HG02678 (cell line): ENCODE measurements at regions not wholly inside any gene's neighbourhood (a gene's known extent, or its start where the extent isn't known, plus 50 kb on each side); places are given as distances from the start of the nearest gene placed in this dataset.
"Not testable (repeated sequence)": the region's sequence is repeated elsewhere in the genome, so short reads cannot be mapped to it uniquely, and the experiment has no call there.

Source experiments
- ATAC-seq: cut with Tn5 transposase; IDR thresholded peaks from one replicate; pipeline ENCODE4 v1.9.1; 2021; ENCODE audit warnings: mild to moderate bottlenecking, moderate library complexity; ENCODE audit not compliant: unreplicated experiment

- not testable (repeated sequence) for ATAC-seq
Observed at GRCh38 chrX:150231368-150231767, 131.7 kb upstream of the MAMLD1 start.

GRCh38 chrX:150232222-150232621 lies 130.9 kb upstream of the MAMLD1 start:
- not testable (repeated sequence) for ATAC-seq

DNA sequence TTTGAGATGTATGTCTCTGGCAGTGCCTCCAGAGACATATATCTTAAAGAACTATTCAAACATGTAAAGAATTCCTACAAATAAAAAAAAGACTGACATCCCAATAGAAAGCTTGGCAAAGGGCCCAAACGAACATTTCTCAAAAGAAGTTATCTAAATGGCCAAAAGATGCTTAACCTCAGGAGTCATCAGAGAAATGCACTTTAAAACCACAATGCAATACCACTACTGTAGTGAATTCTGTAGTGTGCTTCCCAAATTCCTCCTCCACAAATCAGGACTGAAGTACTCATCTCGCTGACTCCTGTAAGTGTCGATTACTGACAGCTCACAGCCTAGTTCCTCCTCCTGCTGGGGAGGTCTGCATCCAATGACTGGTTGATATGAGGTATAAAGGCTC lies 129.0 kb upstream of the MAMLD1 start:
- no peak for ATAC-seq

GRCh38 chrX:150236327-150236726 lies 126.8 kb upstream of the MAMLD1 start:
- no peak for ATAC-seq

- ATAC-seq = no peak
Observed at GRCh38 chrX:150238632-150239382, 124.3 kb upstream of the MAMLD1 start.

GRCh38 chrX:150239946-150240642 lies 123.0 kb upstream of the MAMLD1 start:
- ATAC-seq = no peak

- ATAC-seq = no peak
Observed at GRCh38 chrX:150240643-150240970, 122.5 kb upstream of the MAMLD1 start.

DNA sequence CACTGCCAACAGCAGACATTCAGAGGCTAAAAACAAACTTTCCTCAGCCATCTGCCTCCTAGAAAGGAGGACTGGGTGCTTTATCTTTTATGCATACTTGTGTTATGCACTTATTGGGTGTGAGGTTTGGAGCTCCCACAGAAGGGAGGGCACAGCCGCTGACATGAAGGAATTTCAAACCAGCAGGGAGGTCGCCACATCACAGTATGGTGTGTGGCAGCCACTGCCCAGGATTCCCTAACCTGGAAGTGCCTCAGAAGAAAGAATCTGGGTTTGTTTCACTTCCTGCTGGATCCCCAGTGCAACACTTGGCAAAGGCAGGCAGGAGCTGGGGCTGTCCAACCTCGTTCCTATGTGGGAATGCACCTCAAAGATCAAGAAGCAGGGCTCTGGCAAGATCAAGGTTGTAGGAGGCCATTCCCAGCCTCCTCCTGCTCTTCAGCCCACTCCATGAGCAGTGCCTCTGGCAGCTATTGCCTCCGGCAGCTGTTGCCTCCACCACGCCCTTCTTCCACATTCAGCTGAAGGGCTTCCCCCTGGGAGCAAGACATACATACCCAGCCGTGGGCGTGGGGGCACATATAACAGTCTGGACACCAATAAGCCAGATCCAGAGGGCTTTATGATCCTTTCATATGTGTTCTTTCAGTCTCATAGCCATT lies 109.0 kb upstream of the MAMLD1 start:
- ATAC-seq = no peak

DNA sequence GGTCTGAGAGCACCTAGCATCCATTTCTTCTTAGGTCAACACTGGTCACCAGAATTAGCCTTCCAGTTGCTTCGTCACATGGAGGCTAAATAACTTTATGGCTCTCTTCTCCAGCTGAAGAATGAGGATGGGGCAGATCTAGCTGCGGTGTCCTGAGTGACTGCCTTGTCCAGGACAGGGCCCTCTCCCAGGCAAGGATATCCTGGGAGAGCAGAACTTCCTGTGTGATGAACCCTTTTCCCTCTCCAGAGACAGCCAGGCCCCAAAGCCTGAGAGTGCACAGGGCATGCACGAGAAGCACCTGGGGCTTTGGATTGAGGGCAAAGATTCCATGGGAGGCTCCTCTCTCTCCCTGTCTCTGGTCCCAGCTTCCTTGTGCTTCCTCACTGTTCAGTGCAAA lies 108.2 kb upstream of the MAMLD1 start:
- ATAC-seq = no peak

DNA sequence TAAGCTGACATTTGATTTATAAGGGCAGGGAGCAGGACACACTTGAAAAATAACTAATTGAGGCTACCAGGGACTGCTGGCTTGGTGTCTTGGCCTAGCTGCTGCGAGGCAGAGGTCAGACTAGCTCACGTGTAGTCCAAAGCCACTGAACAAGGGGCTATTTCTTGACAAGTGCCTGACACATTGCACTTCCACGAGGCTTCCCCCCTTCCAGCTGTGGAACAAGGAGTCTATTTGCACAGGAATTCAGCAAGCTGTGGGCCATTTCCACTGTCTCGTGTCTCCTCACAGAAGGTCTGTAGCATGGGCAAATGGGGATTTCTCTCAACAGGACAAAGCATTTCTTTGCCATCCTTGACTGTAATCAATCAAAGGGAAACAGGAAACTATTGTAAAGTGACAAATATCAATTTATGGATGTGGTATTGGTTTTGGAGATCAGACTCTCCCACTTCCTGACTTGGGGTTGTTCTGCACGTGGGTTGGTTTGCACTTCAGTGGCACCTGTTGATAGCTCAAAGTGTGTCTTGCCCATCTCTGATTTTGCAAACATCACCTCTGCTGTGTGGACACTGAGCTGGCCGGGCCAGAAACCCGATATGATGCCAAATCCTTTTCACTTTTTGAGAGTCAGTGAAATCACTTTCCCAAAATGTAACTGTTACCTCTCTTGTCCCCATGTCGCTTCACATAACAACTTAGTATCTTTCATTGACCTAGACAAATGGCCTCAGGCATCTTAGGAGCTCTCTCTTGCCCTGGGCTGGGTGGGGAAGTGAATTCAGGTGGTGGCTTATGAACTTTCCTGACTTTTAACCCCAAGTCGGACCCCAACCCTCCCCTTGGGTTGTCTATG lies 107.4 kb upstream of the MAMLD1 start:
- no peak for ATAC-seq

DNA sequence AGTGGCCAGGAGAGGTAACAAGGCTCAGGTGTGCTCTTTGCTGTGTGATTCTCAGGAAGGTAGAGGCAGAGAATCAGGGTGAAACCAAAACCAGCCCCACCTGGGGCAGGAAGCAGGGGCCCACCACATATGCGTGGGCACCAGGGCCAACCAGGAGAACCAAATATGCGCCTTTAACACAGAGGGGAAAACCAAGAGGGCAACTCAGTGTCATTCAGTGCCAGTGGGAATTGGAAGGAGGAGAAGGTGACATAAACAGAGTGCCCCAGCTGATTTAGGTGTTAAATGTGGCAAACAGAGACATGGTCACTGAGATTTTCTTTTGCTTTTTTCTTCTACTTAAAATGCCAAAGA lies 106.8 kb upstream of the MAMLD1 start:
- ATAC-seq = no peak

DNA sequence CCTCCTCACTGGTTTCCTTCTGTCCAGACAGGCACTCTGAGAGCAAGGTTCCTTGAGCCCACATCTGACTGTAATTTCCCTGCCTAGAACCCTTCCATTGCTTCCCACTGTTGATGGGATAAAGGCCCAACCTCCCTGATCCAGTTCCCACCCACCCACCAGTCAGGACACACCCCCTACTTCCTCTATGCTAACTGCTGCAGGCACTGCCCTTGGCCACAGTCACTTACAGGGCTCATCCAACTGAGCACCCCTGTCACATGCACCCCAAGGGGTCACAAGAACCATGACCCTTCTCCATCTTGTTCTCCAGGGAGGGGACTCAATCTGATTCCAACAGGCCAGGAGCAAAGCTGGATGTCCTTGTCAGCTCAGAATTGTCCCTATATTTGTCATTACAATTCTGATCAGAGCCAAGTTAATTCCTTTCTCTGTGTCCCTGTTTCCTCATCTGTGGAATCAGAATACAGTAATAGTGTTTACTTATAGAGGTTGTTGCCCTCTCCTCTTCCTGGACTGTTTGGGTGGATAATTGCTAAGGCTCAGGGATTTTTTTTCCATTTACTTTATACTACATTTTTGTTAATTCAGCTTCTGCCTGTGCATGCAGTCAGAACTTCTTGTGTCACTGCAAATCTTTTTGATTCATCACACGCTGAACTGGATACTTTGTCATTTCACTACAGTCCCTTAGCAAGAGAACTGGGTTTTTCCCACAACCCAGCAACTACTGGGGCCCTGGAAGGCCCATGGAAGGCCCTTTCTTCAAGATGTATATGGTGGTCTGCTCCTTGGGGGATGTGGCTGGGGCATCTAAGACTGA lies 105.6 kb upstream of the MAMLD1 start:
- ATAC-seq = no peak

DNA sequence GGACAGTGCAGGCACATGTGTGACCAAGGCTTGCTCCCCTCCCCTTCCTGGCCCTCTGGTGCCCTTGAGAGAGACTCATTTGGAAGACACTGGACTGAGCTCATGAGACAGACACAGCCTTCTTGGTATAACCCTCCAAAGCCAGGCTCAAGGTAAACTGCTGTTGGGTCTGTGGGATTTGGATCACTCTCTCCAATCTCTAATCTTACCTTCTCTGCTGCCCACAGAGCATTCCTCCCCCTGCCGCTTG lies 105.0 kb upstream of the MAMLD1 start:
- no peak for ATAC-seq

DNA sequence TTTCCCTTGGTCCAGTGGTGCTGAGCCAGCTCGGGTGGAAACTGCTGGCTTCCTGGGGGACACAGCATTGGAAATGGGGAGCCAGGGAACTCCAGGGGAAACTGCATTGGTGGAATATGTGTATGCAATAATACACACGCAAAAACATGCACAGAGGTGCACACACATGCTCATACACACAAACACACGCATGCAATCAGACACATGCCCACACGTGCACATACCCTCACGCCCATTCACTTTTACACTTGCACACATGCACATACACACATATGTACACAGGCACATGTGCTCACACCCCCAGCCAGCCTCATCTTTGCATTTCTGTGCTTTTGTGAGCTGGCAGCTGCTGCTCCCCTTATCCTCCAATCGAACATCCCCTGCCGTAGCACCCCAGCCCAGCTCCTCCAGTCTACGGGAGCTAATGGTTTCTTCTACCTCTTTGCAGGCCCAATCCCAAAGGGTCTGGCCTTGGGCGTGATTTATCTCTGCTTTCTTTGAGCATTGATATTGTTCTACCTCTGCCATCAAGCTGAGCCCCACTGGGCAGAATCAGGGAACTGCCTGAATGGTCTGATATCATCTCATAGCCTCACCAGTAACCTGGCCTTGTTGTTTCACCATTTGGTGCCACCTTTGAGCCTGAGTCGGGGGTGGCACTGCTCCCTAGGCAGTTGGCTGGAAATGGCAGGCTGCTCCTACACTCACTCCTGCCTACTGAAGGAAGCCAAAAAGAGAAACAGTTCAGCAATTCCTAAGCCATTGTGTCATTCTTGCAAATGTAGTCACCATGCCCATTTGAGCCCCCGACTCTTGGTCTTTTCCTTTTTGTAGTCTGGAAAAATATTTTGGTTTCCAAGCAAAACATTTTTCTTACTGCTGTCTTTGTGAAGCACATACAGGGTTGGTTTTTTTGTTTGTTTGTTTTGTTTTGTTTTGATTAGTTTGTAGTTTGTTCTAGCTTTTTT lies 104.4 kb upstream of the MAMLD1 start:
- ATAC-seq = no peak

DNA sequence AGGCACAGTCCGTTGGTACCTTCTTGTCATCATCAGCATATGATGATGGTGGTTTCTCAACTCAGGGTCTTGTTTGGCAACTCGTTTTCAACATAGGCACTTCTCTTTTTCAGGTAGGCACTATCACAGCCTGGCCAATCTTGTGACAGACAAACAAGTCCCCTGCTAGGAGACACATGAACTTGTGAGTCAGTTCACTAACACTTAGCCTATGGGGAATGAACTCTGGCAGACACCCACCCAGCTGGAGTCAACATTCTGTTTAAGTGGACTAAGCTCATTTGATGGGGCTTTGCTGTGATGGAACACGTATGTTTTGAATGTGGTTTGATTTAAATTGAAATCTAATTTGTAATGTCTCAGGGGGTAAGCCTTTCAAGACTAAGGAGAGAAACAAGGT lies 100.7 kb upstream of the MAMLD1 start:
- no peak for ATAC-seq

GRCh38 chrX:150268839-150269355 lies 94.2 kb upstream of the MAMLD1 start:
- no peak for ATAC-seq

DNA sequence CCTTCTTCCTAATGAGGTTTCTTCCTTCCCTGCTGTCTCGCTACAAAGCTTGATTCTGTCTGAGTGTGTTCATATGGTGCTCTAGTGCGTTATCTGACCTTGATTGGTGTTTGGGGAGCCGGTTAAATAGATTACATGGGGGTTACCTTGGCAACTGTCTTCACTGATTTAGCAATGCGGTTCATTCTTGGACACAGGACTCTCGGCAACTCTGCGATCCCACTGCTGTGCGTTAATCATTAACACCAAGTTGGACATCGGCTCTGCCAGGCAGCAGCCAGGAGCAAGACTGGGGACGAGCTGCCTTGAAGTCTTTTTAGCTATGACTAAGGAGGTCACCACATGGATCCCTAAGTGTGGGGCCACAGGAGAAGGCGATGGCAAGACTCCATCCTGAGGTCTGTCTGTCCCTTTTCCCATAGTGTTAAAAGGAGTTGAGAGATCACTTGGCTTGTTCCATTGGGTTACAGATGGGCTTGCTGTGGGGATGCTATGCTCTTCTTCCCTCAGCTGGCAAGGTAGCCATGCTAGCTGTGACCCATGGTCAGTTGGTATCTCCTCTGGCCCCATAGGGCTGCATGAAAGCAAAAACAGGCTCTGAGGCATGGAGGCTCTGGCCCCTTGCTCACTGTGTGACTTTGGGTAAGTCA lies 93.4 kb upstream of the MAMLD1 start:
- ATAC-seq = no peak

DNA sequence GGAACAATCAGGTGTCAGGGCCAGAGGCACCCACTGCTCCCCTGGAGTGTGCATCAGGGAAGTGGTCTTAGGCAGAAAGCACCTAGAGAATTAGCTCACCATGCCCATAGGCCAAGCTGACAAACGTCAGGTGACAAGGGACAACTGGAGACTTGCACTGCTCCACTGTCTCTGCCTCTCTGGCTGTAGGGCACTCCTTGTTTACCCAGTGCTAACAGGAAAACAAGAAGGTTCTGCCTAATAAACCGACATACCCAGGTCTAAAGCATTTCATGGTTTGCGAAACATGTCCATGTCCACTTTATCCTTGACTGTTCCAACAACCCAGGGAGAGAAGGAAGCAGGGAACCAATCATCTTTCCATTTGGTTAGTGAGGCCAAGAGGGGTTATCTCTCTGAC lies 92.5 kb upstream of the MAMLD1 start:
- ATAC-seq = no peak
